Erythroblast (primary cell): ENCODE measurements at regions not wholly inside any gene's neighbourhood (a gene's known extent, or its start where the extent isn't known, plus 50 kb on each side); places are given as distances from the start of the nearest gene placed in this dataset.
"Not testable (repeated sequence)": the region's sequence is repeated elsewhere in the genome, so short reads cannot be mapped to it uniquely, and the experiment has no call there.

ENCODE experiments used
- GATA1 ChIP-seq: IDR thresholded peaks from 2 replicates; pipeline ENCODE4 v1.6.1; 2011; ENCODE audit warnings: low read depth, mild to moderate bottlenecking, control low read depth, low read length, moderate library complexity
- POLR2A ChIP-seq: IDR thresholded peaks from 2 replicates; pipeline ENCODE4 v1.6.1; 2011; ENCODE audit warnings: mild to moderate bottlenecking, low read length

DNA sequence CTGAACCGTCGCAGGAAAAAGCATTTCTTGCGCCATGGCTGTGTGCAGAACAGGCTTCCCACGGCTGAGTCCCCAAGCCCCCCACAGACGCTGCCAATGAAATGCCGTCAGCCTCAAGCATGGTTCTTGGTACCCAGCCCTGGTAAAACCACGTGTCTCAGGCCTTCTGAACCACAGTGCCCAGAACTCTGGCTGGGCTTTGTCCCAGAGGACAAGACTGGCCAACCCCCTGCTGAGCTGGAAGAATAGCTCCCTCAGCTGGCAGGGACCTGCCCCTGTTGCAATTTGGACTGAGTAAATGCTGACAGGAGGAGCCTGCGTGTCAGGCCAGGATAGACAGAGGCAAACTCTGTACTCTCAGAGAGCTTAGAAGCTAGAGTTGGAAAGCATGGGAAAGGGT, 106.2 kb downstream of the TNFRSF13B start:
- TF ChIP-seq POLR2A, GATA1: not testable (repeated sequence)
